Keratinocyte (primary cell): ENCODE measurements at regions not wholly inside any gene's neighbourhood (a gene's known extent, or its start where the extent isn't known, plus 50 kb on each side); places are given as distances from the start of the nearest gene placed in this dataset.
A peak's percentile ranks its signal among the peaks of the same experiment; 100 is the strongest.

Source experiments
- DNase-seq: peaks from one replicate; pipeline ENCODE4 v3.0.0-alpha.2; 2011; ENCODE audit warnings: low read depth, missing footprints, low spot score
- FAIRE-seq: peaks from 2 replicates; lab custom pipeline; 2011; peaks lifted over from hg19 to GRCh38; lab: Jason Lieb, UNC
- H2AFZ ChIP-seq: 2 replicates; pipeline ENCODE4 v1.6.0; 2012; ENCODE audit warnings: low read length, control low read depth, inconsistent platforms; ENCODE audit not compliant: control insufficient read depth
- H3K27ac ChIP-seq: 2 replicates; pipeline ENCODE4 v1.5.1; 2011; ENCODE audit warnings: low read length; ENCODE audit not compliant: control insufficient read depth, insufficient read depth
- H3K27me3 ChIP-seq: 3 replicates; pipeline ENCODE4 v1.6.0; 2011; ENCODE audit warnings: low read length; ENCODE audit not compliant: control insufficient read depth, insufficient read depth; ENCODE audit errors: extremely low read depth
- H3K36me3 ChIP-seq, 2 experiments: 2 replicates in 1 of 2; 3 replicates in 1 of 2; pipeline ENCODE4 v1.5.1; 2011; ENCODE audit warnings: low read length in 2 of 2, mild to moderate bottlenecking in 1 of 2; ENCODE audit not compliant: control insufficient read depth in 2 of 2, insufficient read depth in 2 of 2; ENCODE audit errors: extremely low read depth in 1 of 2
- H3K4me1 ChIP-seq: 3 replicates; pipeline ENCODE4 v1.5.1; 2011; ENCODE audit warnings: low read length; ENCODE audit not compliant: control insufficient read depth, insufficient read depth; ENCODE audit errors: extremely low read depth
- H3K4me2 ChIP-seq: 3 replicates; pipeline ENCODE4 v1.6.0; 2011; ENCODE audit warnings: low read depth, low read length; ENCODE audit not compliant: control insufficient read depth, insufficient read depth; ENCODE audit errors: extremely low read depth
- H3K4me3 ChIP-seq, 3 experiments: fragments of 200-600 bp in 1 of 3; sonication (generic) in 1 of 3; 2 replicates in 2 of 3; 3 replicates in 1 of 3; pipeline ENCODE4 v1.5.1; 2011 to 2016; ENCODE audit warnings: low read length in 3 of 3, mild to moderate bottlenecking in 3 of 3, control low read depth in 2 of 3, inconsistent platforms in 1 of 3, low read depth in 1 of 3, mixed read lengths in 1 of 3, mixed run types in 1 of 3, moderate library complexity in 1 of 3; ENCODE audit not compliant: control insufficient read depth in 2 of 3, insufficient read depth in 2 of 3; ENCODE audit errors: extremely low read depth in 1 of 3
- H3K79me2 ChIP-seq: 2 replicates; pipeline ENCODE4 v1.6.0; 2012; ENCODE audit warnings: low read length; ENCODE audit not compliant: control insufficient read depth, insufficient read depth
- H3K9ac ChIP-seq: 3 replicates; pipeline ENCODE4 v1.6.0; 2011; ENCODE audit warnings: low read length; ENCODE audit not compliant: control insufficient read depth, insufficient read depth; ENCODE audit errors: extremely low read depth
- H3K9me1 ChIP-seq: 3 replicates; pipeline ENCODE4 v1.6.0; 2011; ENCODE audit warnings: low read length; ENCODE audit not compliant: control insufficient read depth, insufficient read depth; ENCODE audit errors: extremely low read depth
- H3K9me3 ChIP-seq: 2 replicates; pipeline ENCODE4 v1.5.1; 2012; ENCODE audit warnings: low read depth, low read length; ENCODE audit not compliant: control insufficient read depth
- H4K20me1 ChIP-seq: 3 replicates; pipeline ENCODE4 v1.6.0; 2011; ENCODE audit warnings: low read length; ENCODE audit not compliant: control insufficient read depth, insufficient read depth; ENCODE audit errors: extremely low read depth
- CTCF ChIP-seq, 3 experiments: IDR thresholded peaks in 1 of 3; conservative IDR thresholded peaks in 1 of 3; optimal IDR thresholded peaks in 1 of 3; 2 replicates in 2 of 3; 3 replicates in 1 of 3; pipeline versions ENCODE3 to v1.5.1; 2011; ENCODE audit warnings: low read length in 3 of 3, mild to moderate bottlenecking in 3 of 3, moderate library complexity in 2 of 3, control low read depth in 1 of 3, inconsistent platforms in 1 of 3; ENCODE audit not compliant: insufficient read depth in 2 of 3; ENCODE audit errors: extremely low read depth in 1 of 3
- EZH2 ChIP-seq: IDR thresholded peaks from one replicate; pipeline ENCODE4 v1.6.1; 2012; ENCODE audit warnings: inconsistent platforms, mild to moderate bottlenecking, low read length, moderate library complexity
- dilution Hi-C: fragments of 300-500 bp; cut with MboI; formaldehyde crosslinking; loops from one replicate; pipeline ENCODE4 v1.7.0; 2020; ENCODE audit warnings: low sequenced_read_pairs; ENCODE audit not compliant: extremely low pct_ligation_motif_present

GRCh38 chr9:3740690-3741419 lies 215.1 kb upstream of the RFX3 start:
- Histone ChIP-seq H3K27me3 (no peaks in the 10 kb centered on the region), H3K36me3 (no peaks in the 10 kb centered on the region), H2AFZ (peak overlapping the region; percentile 23), H3K4me2 (peak overlapping the region; percentile 65), H4K20me1 (no peaks in the 10 kb centered on the region), H3K79me2 (no peaks in the 10 kb centered on the region), H3K9me1 (no peaks in the 10 kb centered on the region), H3K4me1 (peaks cover 26% of the 10 kb centered on the region), H3K4me3 (peak overlapping the region in 1 of 3 experiments; percentile 19), H3K9ac (no peak overlapping the region), H3K27ac (peak overlapping the region; percentile 10), H3K9me3 (no peaks in the 10 kb centered on the region)
- TF ChIP-seq EZH2 (no peak), CTCF (optimal IDR thresholded peaks at IDR 0.05 in 1 of 3, IDR thresholded peaks at IDR 0.05 in 1 of 3, conservative IDR thresholded peaks at IDR 0.05 in 1 of 3; ENCODE audit: extremely low read depth in 1 of 3, insufficient read depth in 2 of 3, low read length in 3 of 3) (no peak)
- FAIRE-seq (peak; percentile 88), DNase-seq (peak; percentile 45)
- dilution Hi-C loops: no loop called here

GRCh38 chr9:3736161-3736560 lies 210.4 kb upstream of the RFX3 start:
- Histone ChIP-seq H3K9ac (no peak overlapping the region), H3K27me3 (no peaks in the 10 kb centered on the region), H3K27ac (no peak overlapping the region), H3K36me3 (no peaks in the 10 kb centered on the region), H2AFZ (no peak overlapping the region), H3K4me2 (no peak overlapping the region), H3K9me1 (no peaks in the 10 kb centered on the region), H3K4me3 (no peak overlapping the region), H3K9me3 (no peaks in the 10 kb centered on the region), H3K79me2 (no peaks in the 10 kb centered on the region), H3K4me1 (peaks cover 18% of the 10 kb centered on the region), H4K20me1 (no peaks in the 10 kb centered on the region)
- TF ChIP-seq CTCF (optimal IDR thresholded peaks at IDR 0.05 in 1 of 3, IDR thresholded peaks at IDR 0.05 in 1 of 3, conservative IDR thresholded peaks at IDR 0.05 in 1 of 3; ENCODE audit: extremely low read depth in 1 of 3, insufficient read depth in 2 of 3, low read length in 3 of 3): no peak
- no peak for TF ChIP-seq EZH2
- DNase-seq: no peak
- FAIRE-seq: no peak
- dilution Hi-C loops: no loop called here
